Colonic mucosa (tissue), 4 donors: ENCODE measurements at regions not wholly inside any gene's neighbourhood (a gene's known extent, or its start where the extent isn't known, plus 50 kb on each side); places are given as distances from the start of the nearest gene placed in this dataset.

Source experiments
- DNase-seq: peaks from one replicate; pipeline ENCODE4 v3.0.0-alpha.2; 2020
- H3K27ac ChIP-seq: fragments of 200-600 bp; one replicate; pipeline ENCODE4 v1.8.0; 2021
- H3K27me3 ChIP-seq: fragments of 200-600 bp; one replicate; pipeline ENCODE4 v1.8.0; 2021
- H3K36me3 ChIP-seq: fragments of 200-600 bp; one replicate; pipeline ENCODE4 v1.8.0; 2021
- H3K4me1 ChIP-seq: fragments of 200-600 bp; one replicate; pipeline ENCODE4 v1.8.0; 2021; ENCODE audit warnings: mild to moderate bottlenecking
- H3K4me3 ChIP-seq: fragments of 200-600 bp; one replicate; pipeline ENCODE4 v1.8.0; 2021
- H3K9ac ChIP-seq, 2 donors: one replicate each; pipeline ENCODE4 v1.7.0; 2013; ENCODE audit warnings: control low read depth in 2 of 2, low read depth in 2 of 2, low read length in 2 of 2
- H3K9me3 ChIP-seq: fragments of 200-600 bp; one replicate; pipeline ENCODE4 v1.8.0; 2021
- intact Hi-C: fragments of 100-400 bp; cut with DNase I; formaldehyde crosslinking; loops from one replicate; pipeline ENCODE4 v1.14.1; 2022
- TF ChIP-seq, protein P1 (sequence below): fragments of 200-600 bp; IDR thresholded peaks from one replicate; pipeline ENCODE4 v1.8.0; 2022; ENCODE audit warnings: antibody characterized with exemption, mild to moderate bottlenecking
- donor health status: healthy.
- donor health status: DM: no; HTN: no; CAD: no.
- donor health status: DM: no; HTN: no; CAD: no.

DNA sequence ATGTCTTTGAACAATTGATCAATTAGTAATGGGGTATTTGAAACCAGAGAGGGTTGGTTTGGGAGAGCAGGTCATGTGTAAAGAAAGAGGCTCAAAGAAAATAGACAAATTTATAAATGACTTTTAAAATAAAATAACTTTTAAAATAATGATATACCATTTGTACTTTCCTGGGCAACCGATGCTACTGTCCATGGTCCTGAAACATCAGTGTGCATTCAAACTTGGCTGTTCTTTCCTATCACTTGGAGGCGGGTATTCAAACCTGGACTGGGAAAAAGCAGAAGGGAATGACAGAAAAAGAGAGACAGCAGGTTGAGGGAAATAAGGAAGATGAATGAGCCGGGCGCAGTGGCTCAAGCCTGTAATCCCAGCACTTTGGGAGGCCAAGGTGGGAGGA is 1446.4 kb upstream of the WWC1 start:
- DNase-seq = no peak

DNA sequence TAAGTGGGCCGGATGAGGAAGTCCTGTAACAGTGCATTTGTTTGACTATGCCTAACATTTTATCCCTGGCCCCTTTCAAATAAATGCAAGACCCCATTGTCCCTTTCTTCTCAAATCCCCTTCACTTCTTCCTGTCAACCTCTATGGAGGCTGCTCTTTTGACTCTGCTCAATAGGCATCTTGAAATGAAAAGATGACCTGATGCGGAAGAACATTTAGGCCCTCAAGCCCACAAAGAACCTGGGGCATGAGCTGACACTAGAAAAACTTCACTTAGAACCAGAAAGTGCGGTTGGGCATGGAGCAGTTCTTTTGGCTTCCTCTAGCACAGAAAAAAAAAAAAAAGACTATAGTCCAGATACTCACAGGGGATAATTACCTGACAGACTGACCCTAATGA is 1434.7 kb upstream of the WWC1 start:
- intact Hi-C loops = no loop called here
- H3K36me3 ChIP-seq = no peaks in the 10 kb centered on the region
- no peak overlapping the region for H3K9ac ChIP-seq
- H3K27me3 ChIP-seq = no peaks in the 10 kb centered on the region
- H3K4me1 ChIP-seq = no peaks in the 10 kb centered on the region
- no peaks in the 10 kb centered on the region for H3K9me3 ChIP-seq
- H3K27ac ChIP-seq = no peak overlapping the region
- H3K4me3 ChIP-seq = no peak overlapping the region
- TF ChIP-seq, protein P1, sequence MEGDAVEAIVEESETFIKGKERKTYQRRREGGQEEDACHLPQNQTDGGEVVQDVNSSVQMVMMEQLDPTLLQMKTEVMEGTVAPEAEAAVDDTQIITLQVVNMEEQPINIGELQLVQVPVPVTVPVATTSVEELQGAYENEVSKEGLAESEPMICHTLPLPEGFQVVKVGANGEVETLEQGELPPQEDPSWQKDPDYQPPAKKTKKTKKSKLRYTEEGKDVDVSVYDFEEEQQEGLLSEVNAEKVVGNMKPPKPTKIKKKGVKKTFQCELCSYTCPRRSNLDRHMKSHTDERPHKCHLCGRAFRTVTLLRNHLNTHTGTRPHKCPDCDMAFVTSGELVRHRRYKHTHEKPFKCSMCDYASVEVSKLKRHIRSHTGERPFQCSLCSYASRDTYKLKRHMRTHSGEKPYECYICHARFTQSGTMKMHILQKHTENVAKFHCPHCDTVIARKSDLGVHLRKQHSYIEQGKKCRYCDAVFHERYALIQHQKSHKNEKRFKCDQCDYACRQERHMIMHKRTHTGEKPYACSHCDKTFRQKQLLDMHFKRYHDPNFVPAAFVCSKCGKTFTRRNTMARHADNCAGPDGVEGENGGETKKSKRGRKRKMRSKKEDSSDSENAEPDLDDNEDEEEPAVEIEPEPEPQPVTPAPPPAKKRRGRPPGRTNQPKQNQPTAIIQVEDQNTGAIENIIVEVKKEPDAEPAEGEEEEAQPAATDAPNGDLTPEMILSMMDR = no peak
- DNase-seq = no peak

More for the DNA sequence above, 1446.4 kb upstream of the WWC1 start:
- TF ChIP-seq, protein P1 = no peak
- no peaks in the 10 kb centered on the region for H3K4me1 ChIP-seq
- no peak overlapping the region for H3K27ac ChIP-seq
- no peaks in the 10 kb centered on the region for H3K9me3 ChIP-seq
- no peaks in the 10 kb centered on the region for H3K27me3 ChIP-seq
- H3K36me3 ChIP-seq = no peaks in the 10 kb centered on the region
- intact Hi-C loops = no loop called here
- no peak overlapping the region for H3K4me3 ChIP-seq
- no peak overlapping the region for H3K9ac ChIP-seq

DNA sequence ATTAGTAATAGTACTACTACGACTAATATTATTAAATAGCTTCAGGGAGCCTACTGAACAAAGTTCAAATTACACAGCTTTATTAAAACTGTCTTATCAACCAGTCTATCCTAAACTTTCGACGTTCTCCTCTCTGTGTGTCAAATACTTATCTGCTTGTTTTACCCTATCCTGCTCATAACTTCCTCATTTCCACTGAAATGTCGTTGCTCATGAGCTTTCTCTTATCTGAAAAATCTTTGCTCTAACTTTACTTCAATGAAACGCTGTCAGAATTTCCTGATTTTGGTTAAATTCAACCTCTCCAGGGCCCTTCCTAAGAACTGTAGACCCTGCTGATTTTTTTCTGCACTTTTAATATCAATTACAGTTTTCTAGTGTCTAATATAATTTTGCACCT is 1431.0 kb upstream of the WWC1 start:
- H3K27me3 ChIP-seq = no peaks in the 10 kb centered on the region
- H3K4me1 ChIP-seq = no peaks in the 10 kb centered on the region
- no peak overlapping the region for H3K9ac ChIP-seq
- no peak overlapping the region for H3K27ac ChIP-seq
- DNase-seq = no peak
- H3K36me3 ChIP-seq = no peaks in the 10 kb centered on the region
- TF ChIP-seq, protein P1 = no peak
- intact Hi-C loops = no loop called here
- no peaks in the 10 kb centered on the region for H3K9me3 ChIP-seq
- no peak overlapping the region for H3K4me3 ChIP-seq

DNA sequence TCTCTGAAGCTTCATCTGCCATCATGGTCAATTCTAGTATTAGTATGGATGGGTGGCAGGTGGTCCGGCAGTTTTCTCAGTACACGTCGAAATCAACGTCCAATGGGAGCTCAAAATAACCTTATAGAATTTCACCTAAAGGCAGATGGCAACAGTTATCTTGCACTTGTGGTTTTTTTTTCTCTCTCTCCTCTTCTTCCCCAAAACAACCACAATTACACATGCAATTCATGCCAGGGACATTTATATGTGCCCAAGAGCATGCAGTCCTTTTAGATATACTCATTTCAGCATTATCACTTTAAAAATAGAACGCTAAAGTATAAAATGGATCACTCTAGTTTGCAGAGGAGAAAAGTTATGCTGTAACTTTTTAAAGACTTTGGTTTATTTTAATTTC is 1428.9 kb upstream of the WWC1 start:
- no peak overlapping the region for H3K9ac ChIP-seq
- H3K9me3 ChIP-seq = no peaks in the 10 kb centered on the region
- H3K27me3 ChIP-seq = no peaks in the 10 kb centered on the region

DNA sequence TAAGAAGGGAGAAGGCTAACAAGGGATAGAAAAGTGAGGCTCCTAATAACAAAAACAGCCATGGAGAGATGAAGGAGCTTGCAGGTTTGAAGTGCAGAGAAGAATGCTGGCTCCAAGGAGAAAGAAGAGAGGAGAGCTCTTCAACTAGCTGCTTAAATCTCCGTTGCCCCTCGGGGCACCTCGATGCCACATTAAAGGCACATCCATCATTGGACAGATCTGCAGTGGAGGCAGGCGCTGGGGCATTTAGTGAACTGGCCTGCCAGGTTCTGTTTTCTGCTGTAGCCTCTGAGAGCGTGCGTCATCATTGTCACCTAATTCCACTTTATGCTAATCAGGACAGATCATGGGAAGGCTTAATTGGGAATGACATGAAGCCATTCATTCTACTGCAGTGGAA is 1426.2 kb upstream of the WWC1 start:
- intact Hi-C loops = no loop called here
- TF ChIP-seq, protein P1 = no peak
- no peak for DNase-seq

More for the DNA sequence above, 1428.9 kb upstream of the WWC1 start:
- TF ChIP-seq, protein P1 = no peak
- H3K27ac ChIP-seq = no peak overlapping the region
- intact Hi-C loops = no loop called here
- no peaks in the 10 kb centered on the region for H3K4me1 ChIP-seq
- no peaks in the 10 kb centered on the region for H3K36me3 ChIP-seq
- no peak overlapping the region for H3K4me3 ChIP-seq
- DNase-seq = no peak

DNA sequence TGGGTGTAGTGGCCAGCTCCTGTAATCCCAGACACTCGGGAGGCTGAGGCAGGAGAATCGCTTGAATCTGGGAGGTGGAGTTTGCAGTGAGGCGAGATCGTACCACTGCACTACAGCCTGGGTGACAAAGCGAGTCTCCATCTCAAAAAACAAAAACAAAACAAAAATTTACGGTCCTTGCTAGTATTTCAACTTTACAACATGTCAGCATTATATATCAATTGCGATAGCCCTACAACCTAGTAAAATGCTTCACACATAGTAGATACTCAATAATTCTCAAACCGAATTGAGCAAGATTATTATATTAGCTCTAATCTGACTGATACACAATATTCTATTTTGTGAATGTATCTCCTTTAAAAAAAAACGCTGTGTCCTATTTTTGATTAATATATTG is 1411.0 kb upstream of the WWC1 start:
- no peak overlapping the region for H3K9ac ChIP-seq
- TF ChIP-seq, protein P1 = no peak
- no peak for DNase-seq
- no peak overlapping the region for H3K4me3 ChIP-seq
- intact Hi-C loops = no loop called here
- H3K36me3 ChIP-seq = no peaks in the 10 kb centered on the region
- H3K4me1 ChIP-seq = no peaks in the 10 kb centered on the region
- no peaks in the 10 kb centered on the region for H3K27me3 ChIP-seq
- H3K27ac ChIP-seq = no peak overlapping the region
- no peaks in the 10 kb centered on the region for H3K9me3 ChIP-seq

More for the DNA sequence above, 1426.2 kb upstream of the WWC1 start:
- H3K4me1 ChIP-seq = no peaks in the 10 kb centered on the region
- H3K27me3 ChIP-seq = no peaks in the 10 kb centered on the region
- no peak overlapping the region for H3K9ac ChIP-seq
- H3K4me3 ChIP-seq = no peak overlapping the region
- no peaks in the 10 kb centered on the region for H3K36me3 ChIP-seq
- H3K9me3 ChIP-seq = no peaks in the 10 kb centered on the region
- H3K27ac ChIP-seq = no peak overlapping the region
